Activated B cell treated with CpG ODN at 0.5 μM for 24 hours (primary cell): ENCODE measurements at regions not wholly inside any gene's neighbourhood (a gene's known extent, or its start where the extent isn't known, plus 50 kb on each side); places are given as distances from the start of the nearest gene placed in this dataset.
"Not testable (repeated sequence)": the region's sequence is repeated elsewhere in the genome, so short reads cannot be mapped to it uniquely, and the experiment has no call there.

Experiments used
- ATAC-seq: fragments of 200-7000 bp; cut with Tn5 transposase; one replicate; pipeline ENCODE4 v1.10.0; 2021; ENCODE audit warnings: low read depth, mild to moderate bottlenecking, moderate library complexity
- CTCF ChIA-PET: fragments of 350-600 bp; sonication (Branson Sonifier 250); formaldehyde crosslinking; loops from one replicate; lab custom pipeline; 2021; ENCODE audit warnings: antibody characterized with exemption; lab: Charles Lee
- POLR2A ChIA-PET: fragments of 350-600 bp; sonication (Branson Sonifier 250); formaldehyde crosslinking; loops from one replicate; lab custom pipeline; 2021; ENCODE audit warnings: antibody characterized with exemption; lab: Charles Lee
- DNase-seq: peaks from one replicate; pipeline ENCODE4 v3.0.0; 2022
- H3K27ac Mint-ChIP-seq: one replicate; pipeline ENCODE4 v1.8.0; 2020; ENCODE audit warnings: mixed read lengths
- H3K27me3 Mint-ChIP-seq: one replicate; pipeline ENCODE4 v1.8.0; 2021; ENCODE audit warnings: mixed read lengths
- H3K36me3 Mint-ChIP-seq: one replicate; pipeline ENCODE4 v1.8.0; 2021; ENCODE audit warnings: low read depth, mixed read lengths
- H3K4me1 Mint-ChIP-seq: one replicate; pipeline ENCODE4 v1.8.0; 2021; ENCODE audit warnings: mixed read lengths
- H3K4me3 Mint-ChIP-seq: one replicate; pipeline ENCODE4 v1.8.0; 2020; ENCODE audit warnings: mild to moderate bottlenecking, mixed read lengths
- H3K9me3 Mint-ChIP-seq: one replicate; pipeline ENCODE4 v1.8.0; 2020; ENCODE audit warnings: mixed read lengths
- intact Hi-C: fragments of 100-400 bp; cut with micrococcal nuclease; formaldehyde crosslinking; loops from one replicate; pipeline ENCODE4 v1.15.1; 2024
- TF ChIP-seq, protein P1 (sequence below): fragments of 200-600 bp; IDR thresholded peaks from one replicate; pipeline ENCODE4 v1.8.0; 2022; ENCODE audit warnings: antibody characterized with exemption, mild to moderate bottlenecking

DNA sequence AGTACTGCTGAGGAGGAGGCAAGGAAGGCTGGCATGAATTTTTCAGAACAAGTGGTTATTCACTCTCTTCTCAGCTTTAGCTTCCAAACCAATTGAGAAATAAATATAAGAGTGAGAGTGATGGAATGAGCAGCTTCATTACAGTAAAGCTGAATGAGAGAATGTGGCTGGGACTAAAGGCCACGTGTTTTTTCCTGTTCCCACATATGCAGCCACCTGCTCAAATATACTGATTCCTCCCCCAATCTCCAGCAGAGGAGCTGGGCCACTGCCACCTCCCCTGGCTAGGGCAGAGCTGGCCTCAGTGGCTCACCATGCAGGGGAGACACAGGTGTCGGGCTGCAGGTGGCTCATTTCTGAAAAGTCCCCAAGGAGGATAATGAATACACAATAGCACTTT is 1505.3 kb upstream of the WWC1 start:
- CTCF ChIA-PET = no interaction called here
- H3K27ac Mint-ChIP-seq = no peak overlapping the region
- no peaks in the 10 kb centered on the region for H3K36me3 Mint-ChIP-seq
- H3K4me3 Mint-ChIP-seq = no peak overlapping the region
- DNase-seq (no peak), ATAC-seq (no peak)
- intact Hi-C loops = no loop called here
- POLR2A ChIA-PET = no interaction called here
- H3K4me1 Mint-ChIP-seq = no peaks in the 10 kb centered on the region
- H3K27me3 Mint-ChIP-seq = no peaks in the 10 kb centered on the region
- H3K9me3 Mint-ChIP-seq = peaks cover 9% of the 10 kb centered on the region
- TF ChIP-seq, protein P1, sequence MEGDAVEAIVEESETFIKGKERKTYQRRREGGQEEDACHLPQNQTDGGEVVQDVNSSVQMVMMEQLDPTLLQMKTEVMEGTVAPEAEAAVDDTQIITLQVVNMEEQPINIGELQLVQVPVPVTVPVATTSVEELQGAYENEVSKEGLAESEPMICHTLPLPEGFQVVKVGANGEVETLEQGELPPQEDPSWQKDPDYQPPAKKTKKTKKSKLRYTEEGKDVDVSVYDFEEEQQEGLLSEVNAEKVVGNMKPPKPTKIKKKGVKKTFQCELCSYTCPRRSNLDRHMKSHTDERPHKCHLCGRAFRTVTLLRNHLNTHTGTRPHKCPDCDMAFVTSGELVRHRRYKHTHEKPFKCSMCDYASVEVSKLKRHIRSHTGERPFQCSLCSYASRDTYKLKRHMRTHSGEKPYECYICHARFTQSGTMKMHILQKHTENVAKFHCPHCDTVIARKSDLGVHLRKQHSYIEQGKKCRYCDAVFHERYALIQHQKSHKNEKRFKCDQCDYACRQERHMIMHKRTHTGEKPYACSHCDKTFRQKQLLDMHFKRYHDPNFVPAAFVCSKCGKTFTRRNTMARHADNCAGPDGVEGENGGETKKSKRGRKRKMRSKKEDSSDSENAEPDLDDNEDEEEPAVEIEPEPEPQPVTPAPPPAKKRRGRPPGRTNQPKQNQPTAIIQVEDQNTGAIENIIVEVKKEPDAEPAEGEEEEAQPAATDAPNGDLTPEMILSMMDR = no peak

DNA sequence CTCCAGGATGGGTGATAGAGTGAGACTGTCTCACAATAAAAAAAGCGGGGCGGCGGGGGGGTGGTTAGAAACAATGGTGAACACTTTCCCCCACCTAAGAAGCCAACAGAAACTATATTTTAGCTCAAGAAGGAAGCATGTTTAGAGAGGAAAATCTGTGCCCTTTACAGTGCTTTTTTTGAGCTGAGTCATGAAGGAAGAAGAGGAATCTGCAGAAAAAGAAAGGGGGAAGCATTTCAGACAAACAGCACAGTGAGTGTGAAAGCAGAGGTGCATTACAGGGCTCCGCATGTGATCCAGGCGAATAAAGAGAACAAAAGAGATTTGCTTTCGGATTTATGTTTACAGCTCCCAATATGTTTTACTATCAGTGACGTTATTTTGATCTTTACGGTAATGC is 1504.6 kb upstream of the WWC1 start:
- intact Hi-C loops = no loop called here
- H3K36me3 Mint-ChIP-seq = no peaks in the 10 kb centered on the region
- CTCF ChIA-PET = interaction anchor here (1.2 kb wide), 1 partner anchor 9 kb away, joined by 3 read pairs; no protein-coding TSS in a partner anchor

DNA sequence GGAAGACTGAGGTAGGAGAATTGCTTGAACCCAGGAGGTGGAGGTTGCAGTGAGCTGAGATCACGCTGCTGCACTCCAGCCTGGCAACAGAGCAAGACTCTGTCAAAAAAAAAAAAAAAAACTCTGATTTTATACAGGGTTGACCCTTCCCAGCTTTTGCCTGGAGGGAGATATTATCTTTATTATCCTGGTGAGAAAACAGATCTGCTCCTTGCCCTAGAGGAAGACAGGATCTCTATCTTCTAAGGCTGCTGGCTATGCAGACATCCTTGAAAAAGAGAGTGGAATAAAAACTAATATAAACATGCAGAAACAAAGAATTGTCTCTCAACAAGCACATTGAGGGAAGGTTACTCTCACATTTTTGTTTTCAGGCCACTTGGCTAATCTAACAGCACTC is 1503.4 kb upstream of the WWC1 start:
- intact Hi-C loops = no loop called here
- CTCF ChIA-PET = interaction anchor here (1.2 kb wide), 1 partner anchor 8 kb away, joined by 3 read pairs; no protein-coding TSS in a partner anchor
- Mint-ChIP-seq H3K27ac (no peak overlapping the region), H3K4me1 (no peaks in the 10 kb centered on the region), H3K9me3 (peaks cover 9% of the 10 kb centered on the region), H3K36me3 (no peaks in the 10 kb centered on the region), H3K27me3 (no peaks in the 10 kb centered on the region), H3K4me3 (no peak overlapping the region)
- POLR2A ChIA-PET = no interaction called here
- no peak for ATAC-seq
- no peak for DNase-seq
- TF ChIP-seq, protein P1 = no peak

More for the DNA sequence above, 1504.6 kb upstream of the WWC1 start:
- Mint-ChIP-seq H3K4me3 (no peak overlapping the region), H3K27me3 (no peaks in the 10 kb centered on the region), H3K27ac (no peak overlapping the region), H3K4me1 (no peaks in the 10 kb centered on the region), H3K9me3 (peaks cover 9% of the 10 kb centered on the region)
- ATAC-seq (no peak), DNase-seq (no peak)
- POLR2A ChIA-PET = no interaction called here
- TF ChIP-seq, protein P1 = no peak

DNA sequence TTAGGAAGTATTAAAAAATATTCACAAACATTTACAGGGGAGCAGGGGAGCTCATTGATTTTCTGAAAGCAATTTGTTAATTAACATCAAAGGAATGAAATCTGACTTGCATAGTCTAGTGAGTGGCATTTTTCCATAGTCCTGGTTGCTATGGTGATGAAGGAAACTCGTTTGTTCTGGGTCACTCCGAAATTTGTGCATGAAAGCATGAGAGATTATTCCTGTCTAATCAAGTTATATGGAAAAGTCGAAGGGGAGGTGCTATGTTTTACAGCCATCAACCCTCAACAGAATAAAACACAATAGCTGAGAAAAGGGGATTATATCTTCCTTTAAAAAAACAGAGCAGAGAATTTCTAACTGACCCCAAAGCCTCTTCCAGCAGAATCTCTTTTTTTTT is 1495.7 kb upstream of the WWC1 start:
- Mint-ChIP-seq H3K4me3 (no peak overlapping the region), H3K4me1 (no peaks in the 10 kb centered on the region), H3K9me3 (peaks cover 3% of the 10 kb centered on the region), H3K36me3 (no peaks in the 10 kb centered on the region), H3K27me3 (no peaks in the 10 kb centered on the region), H3K27ac (no peak overlapping the region)
- ATAC-seq (no peak), DNase-seq (no peak)
- TF ChIP-seq, protein P1 = no peak
- intact Hi-C loops = no loop called here
- ChIA-PET CTCF (interaction anchor here (1.3 kb wide), 1 partner anchor 8 kb away, joined by 3 read pairs; no protein-coding TSS in a partner anchor), POLR2A (no interaction called here)

DNA sequence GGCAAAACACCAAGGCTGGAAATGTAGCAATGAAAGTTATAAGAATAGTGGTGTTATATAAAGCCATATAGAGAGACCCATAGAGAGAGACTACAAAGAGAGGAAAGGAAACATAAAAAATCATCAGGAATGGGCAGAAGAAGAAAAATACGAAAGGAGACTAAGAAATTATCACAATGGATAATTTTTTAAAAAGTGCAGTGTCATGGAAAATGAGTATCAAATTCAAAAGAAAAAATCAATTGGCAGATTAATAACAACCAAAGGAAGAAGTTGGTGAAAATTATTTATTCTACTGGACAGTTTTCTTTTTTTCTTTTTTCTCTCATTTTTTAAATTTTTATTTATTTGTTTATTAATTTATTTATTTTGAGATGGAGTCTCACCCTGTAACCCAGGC is 1488.4 kb upstream of the WWC1 start:
- ChIA-PET POLR2A (no interaction called here), CTCF (no interaction called here)
- intact Hi-C loops = no loop called here
- Mint-ChIP-seq H3K9me3 (peaks cover 9% of the 10 kb centered on the region), H3K4me1 (no peaks in the 10 kb centered on the region), H3K27me3 (no peaks in the 10 kb centered on the region), H3K27ac (no peak overlapping the region), H3K36me3 (no peaks in the 10 kb centered on the region), H3K4me3 (no peak overlapping the region)
- ATAC-seq (no peak), DNase-seq (no peak)
- TF ChIP-seq, protein P1 = no peak

DNA sequence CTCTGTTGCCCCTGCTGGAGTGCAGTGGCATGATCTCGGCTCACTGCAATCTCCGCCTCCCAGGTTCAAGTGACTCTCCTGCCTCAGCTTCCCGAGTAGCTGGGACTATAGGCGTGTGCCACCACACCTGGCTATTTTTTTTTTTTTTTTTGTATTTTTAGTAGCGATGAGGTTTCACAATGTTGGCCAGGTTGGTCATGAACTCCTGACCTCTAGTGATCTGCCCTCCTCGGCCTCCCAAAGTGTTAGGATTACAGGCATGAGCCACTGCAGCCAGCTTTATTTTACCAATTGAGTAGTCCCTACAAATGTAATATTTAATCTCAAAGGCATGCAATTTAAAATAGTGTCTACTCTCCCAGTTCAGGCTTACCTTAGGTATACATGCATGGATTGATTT is 1487.2 kb upstream of the WWC1 start:
- H3K27me3 Mint-ChIP-seq, ATAC-seq: not testable (repeated sequence)

DNA sequence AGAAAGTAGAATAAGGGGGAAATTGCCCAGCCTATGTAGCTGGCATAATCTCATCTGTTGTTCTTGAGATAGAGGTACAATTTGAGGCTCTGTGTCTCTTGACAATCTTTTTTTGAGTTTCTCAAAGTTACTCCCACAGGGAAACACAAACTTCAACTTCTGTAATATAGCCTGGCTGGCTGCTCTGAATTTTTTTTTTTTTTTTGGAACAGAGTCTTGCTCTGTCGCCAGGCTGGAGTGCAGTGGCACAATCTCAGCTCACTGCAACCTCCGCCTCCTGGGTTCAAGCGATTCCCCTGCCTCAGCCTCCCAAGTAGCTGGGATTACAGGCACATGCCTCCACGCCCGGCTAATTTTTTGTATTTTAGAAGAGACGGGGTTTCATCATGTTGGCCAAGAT is 1486.8 kb upstream of the WWC1 start:
- ATAC-seq, H3K27me3 Mint-ChIP-seq, intact Hi-C loops, DNase-seq, H3K4me3 Mint-ChIP-seq, POLR2A ChIA-PET, H3K27ac Mint-ChIP-seq, H3K9me3 Mint-ChIP-seq, H3K4me1 Mint-ChIP-seq, CTCF ChIA-PET, H3K36me3 Mint-ChIP-seq: not testable (repeated sequence)

More for the DNA sequence above, 1487.2 kb upstream of the WWC1 start:
- CTCF ChIA-PET, DNase-seq, POLR2A ChIA-PET, H3K27ac Mint-ChIP-seq, H3K4me3 Mint-ChIP-seq, H3K36me3 Mint-ChIP-seq, H3K4me1 Mint-ChIP-seq, H3K9me3 Mint-ChIP-seq, intact Hi-C loops: not testable (repeated sequence)

DNA sequence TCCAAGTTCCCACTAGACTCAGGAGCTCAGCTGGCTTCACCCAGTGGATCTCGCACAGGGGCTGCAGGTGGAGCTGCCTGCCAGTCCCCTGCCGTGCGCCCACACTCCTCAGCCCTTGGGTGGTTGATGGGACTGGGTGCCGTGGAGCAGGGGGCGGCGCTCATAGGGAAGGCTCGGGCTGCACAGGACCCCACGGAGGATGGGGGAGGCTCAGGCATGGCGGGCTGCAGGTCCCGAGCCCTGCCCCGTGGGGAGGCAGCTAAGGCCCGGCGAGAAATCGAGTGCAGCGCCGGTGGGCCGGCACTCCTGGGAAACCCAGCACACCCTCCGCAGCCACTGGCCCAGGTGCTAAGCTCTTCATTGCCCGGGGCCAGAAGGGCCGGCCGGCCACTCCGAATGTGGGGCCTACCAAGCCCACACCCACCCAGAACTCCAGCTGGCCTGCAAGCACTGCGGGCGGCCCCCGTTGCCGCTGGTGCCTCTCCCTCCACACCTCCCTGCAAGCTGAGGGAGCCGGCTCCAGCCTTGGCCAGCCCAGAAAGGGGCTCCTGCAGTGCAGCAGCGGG is 1481.3 kb upstream of the WWC1 start:
- H3K4me1 Mint-ChIP-seq, H3K27me3 Mint-ChIP-seq, CTCF ChIA-PET, H3K9me3 Mint-ChIP-seq, H3K27ac Mint-ChIP-seq, POLR2A ChIA-PET, intact Hi-C loops, DNase-seq, ATAC-seq, H3K36me3 Mint-ChIP-seq, H3K4me3 Mint-ChIP-seq: not testable (repeated sequence)
